ENCODE measurements at regions not wholly inside any gene's neighbourhood (a gene's known extent, or its start where the extent isn't known, plus 50 kb on each side); places are given as distances from the start of the nearest gene placed in this dataset.

- no peak for TF ChIP-seq ZBED4 (CRISPR knock-in tag; IDR thresholded peaks at IDR 0.05; ENCODE audit: borderline replicate concordance)
Measured at GRCh38 chr7:96832092-96832662, 122.5 kb upstream of the SEM1 start (continued).

DNA sequence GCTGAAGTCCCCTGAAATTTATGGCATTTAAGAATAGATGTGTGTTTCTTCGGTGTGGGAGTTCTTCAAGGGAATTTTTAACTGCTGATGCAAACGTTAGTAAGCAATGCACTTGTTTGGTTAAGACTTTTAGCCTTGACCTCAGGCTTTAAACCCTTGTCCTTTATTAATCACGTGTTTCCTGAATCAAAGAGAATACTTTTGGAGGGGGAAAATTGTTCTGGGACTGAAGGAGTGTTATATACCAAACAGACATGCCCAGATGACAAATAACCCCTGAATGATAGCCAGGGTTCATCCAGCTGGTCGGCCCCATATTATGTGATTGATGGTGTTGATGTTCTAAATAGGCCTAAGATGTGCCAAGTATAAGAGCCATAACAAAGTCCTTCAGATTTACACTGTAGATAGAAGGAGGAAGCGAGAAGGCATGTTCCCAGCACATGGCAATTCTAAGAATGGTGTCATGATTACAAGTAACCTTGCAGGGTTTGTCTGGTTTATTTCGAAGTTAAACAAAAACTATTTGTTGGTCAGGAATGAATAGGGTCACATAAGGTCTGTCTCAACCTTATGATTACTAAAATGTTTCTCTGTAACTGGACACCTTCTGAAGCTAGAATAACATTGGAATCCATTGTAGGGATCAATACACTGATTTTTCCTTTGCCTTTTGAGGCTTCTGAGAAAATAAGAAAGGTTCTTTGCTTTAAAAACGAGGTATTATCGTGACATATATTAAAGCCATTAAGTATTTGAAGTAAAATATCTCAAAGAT lies 124.2 kb upstream of the SEM1 start:
- in situ Hi-C loops (cut with HindIII; ENCODE audit: extremely low pct_ligation_motif_present, low pct_unique_long_range_greater_than_20kb) (no loop called here), intact Hi-C loops (cut with micrococcal nuclease; ENCODE audit: unreplicated experiment) (loop anchor here (1.0 kb wide), 1 partner anchor 172 kb away; no protein-coding TSS in a partner anchor)
- Histone ChIP-seq H3K4me2 (ENCODE audit: low read depth, low read length) (peak overlapping the region; percentile 59), H2AFZ (ENCODE audit: low read length) (no peak overlapping the region), H3K4me3 (replicated peaks in 1 of 3; ENCODE audit: insufficient read depth in 1 of 3, low read depth in 2 of 3, low read length in 3 of 3) (peak overlapping the region in 1 of 3 experiments; percentile 11; a peak in 1 of 6 replicates), H3K9me3 (ENCODE audit: low read length) (no peaks in the 10 kb centered on the region), H3K9ac (ENCODE audit: insufficient read depth, low read depth, low read length) (peak overlapping the region; percentile 37; the same call in 1 of the 2 replicates), H3K27me3 (ENCODE audit: control insufficient read depth in 1 of 2, insufficient read depth in 2 of 2, low read length in 2 of 2) (no peaks in the 10 kb centered on the region), H3K79me2 (ENCODE audit: insufficient read depth, low read length) (no peaks in the 10 kb centered on the region), H3K27ac (ENCODE audit: extremely low read length, insufficient read depth, low read length) (peak overlapping the region; percentile 77), H4K20me1 (ENCODE audit: insufficient read depth, low read length) (no peaks in the 10 kb centered on the region), H3K4me1 (ENCODE audit: insufficient read depth, low read length) (peaks cover 44% of the 10 kb centered on the region), H3K36me3 (replicated peaks in 1 of 2; ENCODE audit: control insufficient read depth in 1 of 2, insufficient read depth in 2 of 2, low read length in 2 of 2) (no peaks in the 10 kb centered on the region)
- FAIRE-seq (peak; percentile 4), ATAC-seq (peak; percentile 86), DNase-seq (ENCODE audit: low spot score) (peak; percentile 95)
- CTCF ChIA-PET (ENCODE audit: low intra/inter-chr PET ratio, low total read pairs) = no interaction called here
- 30% methylated on average over 8 of the region's 8 CpGs for WGBS (ENCODE audit: low lambda C conversion rate)
- POLR2A ChIA-PET = interaction anchor here (0.9 to 1.3 kb wide), 6 partner anchors 8 to 190 kb away, joined by 3 to 11 read pairs (median 4); partner anchors contain the start of genes DLX5 and DLX6
- BruUV-seq (replicated peaks) = no TSS peak
- TF ChIP-seq BCL6 (CRISPR knock-in tag; IDR thresholded peaks at IDR 0.05) (peak; percentile 87), RFXAP (CRISPR knock-in tag; IDR thresholded peaks at IDR 0.05; ENCODE audit: borderline replicate concordance) (no peak), ARNTL (CRISPR knock-in tag; IDR thresholded peaks at IDR 0.05) (peak; percentile 51; the same call in 1 of the 2 replicates), POGK (CRISPR knock-in tag; conservative IDR thresholded peaks at IDR 0.05) (0 out of 2 replicates have a peak, but pooled peaks have one; percentile 27), ZNF24 (IDR thresholded peaks at IDR 0.05) (no peak), NR2F2 (IDR thresholded peaks at IDR 0.05; ENCODE audit: borderline replicate concordance, low read depth) (peak; percentile 96), ZNF577 (CRISPR knock-in tag; IDR thresholded peaks at IDR 0.05; ENCODE audit: borderline replicate concordance, low read depth) (no peak), CEBPG (CRISPR knock-in tag; IDR thresholded peaks at IDR 0.05) (peak; percentile 88)
- TF ChIP-seq, protein P1, sequence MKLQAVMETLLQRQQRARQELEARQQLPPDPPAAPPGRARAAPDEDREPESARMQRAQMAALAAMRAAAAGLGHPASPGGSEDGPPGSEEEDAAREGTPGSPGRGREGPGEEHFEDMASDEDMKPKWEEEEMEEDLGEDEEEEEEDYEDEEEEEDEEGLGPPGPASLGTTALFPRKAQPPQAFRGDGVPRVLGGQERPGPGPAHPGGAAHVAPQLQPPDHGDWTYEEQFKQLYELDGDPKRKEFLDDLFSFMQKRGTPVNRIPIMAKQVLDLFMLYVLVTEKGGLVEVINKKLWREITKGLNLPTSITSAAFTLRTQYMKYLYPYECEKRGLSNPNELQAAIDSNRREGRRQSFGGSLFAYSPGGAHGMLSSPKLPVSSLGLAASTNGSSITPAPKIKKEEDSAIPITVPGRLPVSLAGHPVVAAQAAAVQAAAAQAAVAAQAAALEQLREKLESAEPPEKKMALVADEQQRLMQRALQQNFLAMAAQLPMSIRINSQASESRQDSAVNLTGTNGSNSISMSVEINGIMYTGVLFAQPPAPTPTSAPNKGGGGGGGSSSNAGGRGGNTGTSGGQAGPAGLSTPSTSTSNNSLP (IDR thresholded peaks at IDR 0.05; ENCODE audit: low read depth, low read length) = peak; percentile 76; the same call in 1 of the 2 replicates
